DMS114 treated with DMSO at 0.1 percent for 48 hours (cell line): ENCODE measurements at regions not wholly inside any gene's neighbourhood (a gene's known extent, or its start where the extent isn't known, plus 50 kb on each side); places are given as distances from the start of the nearest gene placed in this dataset.
"Not testable (repeated sequence)": the region's sequence is repeated elsewhere in the genome, so short reads cannot be mapped to it uniquely, and the experiment has no call there.

Experiments
- DNase-seq: peaks from one replicate; lab custom pipeline; 2025; ENCODE audit not compliant: unreplicated experiment; lab: John Stamatoyannopoulos, UW

GRCh38 chr7:89616829-89617228, 537.4 kb upstream of the STEAP1 start:
- DNase-seq = not testable (repeated sequence)

- no peak for DNase-seq
These were observed 536.0 kb upstream of the STEAP1 start for GRCh38 chr7:89618274-89618673.

GRCh38 chr7:89621925-89622641, 532.2 kb upstream of the STEAP1 start:
- DNase-seq = no peak

- DNase-seq = peak; percentile 38
These were observed 531.1 kb upstream of the STEAP1 start for GRCh38 chr7:89623018-89623672.

- DNase-seq = not testable (repeated sequence)
These were observed 530.1 kb upstream of the STEAP1 start for GRCh38 chr7:89624155-89624554.

GRCh38 chr7:89648509-89648908, 505.8 kb upstream of the STEAP1 start:
- no peak for DNase-seq

GRCh38 chr7:89655946-89656345, 498.3 kb upstream of the STEAP1 start:
- no peak for DNase-seq

- DNase-seq = no peak
These were observed 492.4 kb upstream of the STEAP1 start for GRCh38 chr7:89661876-89662275.

GRCh38 chr7:89666136-89666835, 488.0 kb upstream of the STEAP1 start:
- DNase-seq = no peak

GRCh38 chr7:89680161-89680560, 474.1 kb upstream of the STEAP1 start:
- DNase-seq = no peak

GRCh38 chr7:89681448-89681847, 472.8 kb upstream of the STEAP1 start:
- no peak for DNase-seq

- no peak for DNase-seq
These were observed 469.0 kb upstream of the STEAP1 start for GRCh38 chr7:89685287-89685686.

- DNase-seq = no peak
These were observed 467.1 kb upstream of the STEAP1 start for GRCh38 chr7:89687211-89687610.

- no peak for DNase-seq
These were observed 459.0 kb upstream of the STEAP1 start for GRCh38 chr7:89695241-89695640.

GRCh38 chr7:89714131-89714530, 440.1 kb upstream of the STEAP1 start:
- no peak for DNase-seq

- not testable (repeated sequence) for DNase-seq
These were observed 435.3 kb upstream of the STEAP1 start for GRCh38 chr7:89718941-89719340.

- DNase-seq = no peak
These were observed 425.8 kb upstream of the STEAP1 start for GRCh38 chr7:89728481-89728880.

GRCh38 chr7:89731751-89732445, 422.4 kb upstream of the STEAP1 start:
- DNase-seq = no peak

- DNase-seq = no peak
These were observed 415.7 kb upstream of the STEAP1 start for GRCh38 chr7:89738549-89738948.

GRCh38 chr7:89757910-89758309, 396.4 kb upstream of the STEAP1 start:
- DNase-seq = no peak

GRCh38 chr7:89760690-89761089, 393.6 kb upstream of the STEAP1 start:
- no peak for DNase-seq
